ENCODE measurements at regions not wholly inside any gene's neighbourhood (a gene's known extent, or its start where the extent isn't known, plus 50 kb on each side); places are given as distances from the start of the nearest gene placed in this dataset.

GRCh38 chr7:8931906-8932646 lies 498.7 kb downstream of the NXPH1 start:
- TF ChIP-seq CTCF (conservative IDR thresholded peaks at IDR 0.05; ENCODE audit: low read depth, low read length) (no peak), EZH2 (IDR thresholded peaks at IDR 0.05; ENCODE audit: borderline replicate concordance, low read depth, low read length, poor library complexity, severe bottlenecking) (no peak)
